Retina (tissue), 1 donor: ENCODE measurements at regions not wholly inside any gene's neighbourhood (a gene's known extent, or its start where the extent isn't known, plus 50 kb on each side); places are given as distances from the start of the nearest gene placed in this dataset.
"Not testable (repeated sequence)": the region's sequence is repeated elsewhere in the genome, so short reads cannot be mapped to it uniquely, and the experiment has no call there.

Experiments
- DNase-seq: peaks from one replicate; pipeline ENCODE4 v3.0.0-alpha.2; 2016

DNA sequence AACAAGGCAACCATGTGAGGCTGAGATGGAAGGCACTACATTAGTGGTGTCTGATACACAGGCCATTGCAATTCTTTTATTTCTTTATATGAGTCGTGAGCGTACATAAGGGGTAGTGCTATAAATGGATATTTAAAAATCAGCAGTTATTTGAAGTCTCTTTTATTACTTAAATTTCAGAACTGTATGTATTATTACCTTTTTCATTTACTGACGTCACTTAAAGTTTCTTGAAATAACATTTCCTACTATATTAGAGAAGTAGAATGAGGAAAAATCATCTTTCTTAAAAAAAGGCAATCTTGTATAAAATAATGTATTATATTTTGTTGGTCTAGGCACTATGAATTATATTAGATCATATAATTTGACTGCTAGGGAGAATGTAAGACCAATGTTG is 280.9 kb upstream of the CYLC2 start:
- no peak for DNase-seq

DNA sequence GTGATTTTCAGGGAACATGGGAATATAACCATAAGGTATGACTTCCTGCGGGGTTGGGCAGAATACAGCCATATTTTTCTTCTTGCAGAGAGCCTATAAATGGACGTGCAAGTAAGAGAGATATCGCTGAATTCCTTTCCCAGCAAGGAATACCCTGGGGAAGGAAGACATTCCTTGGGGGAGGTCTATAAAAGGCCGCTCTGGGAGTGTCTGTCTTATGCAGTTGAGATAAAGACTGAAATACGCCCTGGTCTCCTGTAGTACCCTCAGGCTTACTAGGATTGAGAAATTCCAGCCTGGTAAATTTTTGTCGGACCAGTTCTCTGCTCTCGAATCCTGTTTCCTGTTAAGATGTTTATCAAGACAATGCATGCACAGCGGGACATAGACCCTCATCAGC is 282.2 kb upstream of the CYLC2 start:
- DNase-seq, result not testable (repeated sequence)

DNA sequence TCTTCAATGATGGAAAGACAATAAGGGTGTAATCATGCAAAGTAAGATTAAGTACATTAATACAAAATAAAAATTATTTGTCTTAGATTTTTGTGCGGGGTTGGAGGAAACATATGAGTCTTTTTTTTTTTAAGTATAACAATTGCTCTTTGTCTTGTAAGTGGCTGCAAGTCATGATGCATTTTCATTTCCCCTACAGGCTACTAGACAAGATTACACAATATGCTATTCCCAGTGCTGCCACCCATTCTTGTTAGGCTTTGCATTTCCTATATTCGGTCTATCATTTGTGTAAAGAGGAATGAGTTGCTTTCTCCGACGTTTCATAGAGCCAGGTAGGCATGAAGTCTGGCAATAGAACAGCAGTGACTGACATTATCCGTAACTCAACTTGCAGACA is 294.2 kb upstream of the CYLC2 start:
- DNase-seq, result no peak

DNA sequence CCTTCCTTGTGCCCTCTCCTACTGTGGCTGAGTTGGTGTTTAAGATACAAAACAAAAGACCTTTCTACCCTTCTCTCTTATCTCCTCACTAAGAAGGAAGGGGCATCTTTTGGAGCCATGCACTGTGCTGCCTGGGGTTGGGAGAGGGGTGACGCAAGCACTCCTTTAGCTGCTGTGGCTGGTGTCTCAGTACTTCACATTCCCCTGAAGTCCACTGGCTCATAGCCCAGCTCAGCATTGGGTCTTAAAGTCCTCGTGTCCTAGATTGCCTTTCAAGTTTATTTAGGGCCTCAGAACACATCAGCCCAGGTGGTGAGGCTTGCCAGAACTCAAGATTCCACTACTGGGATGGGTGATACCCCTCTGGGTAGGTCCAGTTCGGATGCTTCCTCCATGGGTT is 325.9 kb upstream of the CYLC2 start:
- DNase-seq, result no peak

DNA sequence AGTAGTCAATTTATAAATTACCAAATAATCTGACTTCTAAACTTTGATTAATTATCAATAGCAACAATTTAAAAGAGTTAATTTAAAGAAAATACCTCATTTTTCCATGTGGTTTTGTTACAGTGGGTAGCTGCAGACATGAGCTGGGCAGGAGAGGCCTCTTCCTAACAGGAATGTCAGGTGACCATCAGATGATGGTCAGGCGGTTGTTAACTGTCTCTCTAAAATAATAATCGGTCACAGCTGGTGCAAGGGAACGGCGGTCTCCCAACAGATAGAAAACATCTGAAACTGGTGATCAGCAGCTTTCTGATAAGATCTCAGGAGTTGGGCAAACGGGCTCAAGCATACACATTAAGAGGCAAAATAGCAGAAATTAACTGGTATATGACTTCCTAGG is 342.7 kb upstream of the CYLC2 start:
- DNase-seq, result no peak

DNA sequence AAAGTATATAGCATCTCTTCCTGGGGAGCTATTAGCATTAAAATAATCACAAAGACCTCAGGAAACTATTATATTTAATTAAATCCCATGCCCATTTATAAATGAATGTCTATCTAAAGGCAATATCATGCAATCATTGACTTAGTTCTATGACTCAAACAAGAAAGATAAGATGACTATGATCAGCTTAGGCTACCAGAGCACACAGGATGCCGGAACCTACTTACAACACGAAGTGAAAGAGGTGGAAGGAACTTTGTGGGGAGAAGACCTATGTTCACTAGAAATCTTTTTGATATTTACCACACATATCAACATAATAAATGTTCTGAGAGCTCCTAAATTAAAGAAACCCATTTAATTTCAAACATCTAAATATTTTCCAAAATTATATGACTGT is 344.2 kb upstream of the CYLC2 start:
- DNase-seq, result no peak

DNA sequence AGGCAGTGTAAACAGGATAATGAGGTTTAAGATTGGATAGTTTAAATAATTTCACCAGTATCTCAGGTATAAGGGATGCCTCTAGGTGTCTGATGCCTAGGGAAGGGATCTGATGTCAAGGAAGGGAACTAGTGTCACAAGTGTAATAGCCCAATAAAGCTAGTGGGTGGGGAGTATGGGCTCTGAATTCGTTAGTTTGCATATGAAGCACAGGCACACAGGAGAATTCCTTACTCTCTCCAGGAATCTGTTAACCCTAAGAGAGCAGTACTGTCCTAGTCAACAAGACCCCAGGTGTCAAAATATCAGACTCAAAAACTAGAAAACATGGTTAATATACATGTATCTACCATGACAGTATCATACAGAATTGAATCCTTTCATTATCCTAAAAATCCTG is 352.5 kb upstream of the CYLC2 start:
- no peak for DNase-seq

DNA sequence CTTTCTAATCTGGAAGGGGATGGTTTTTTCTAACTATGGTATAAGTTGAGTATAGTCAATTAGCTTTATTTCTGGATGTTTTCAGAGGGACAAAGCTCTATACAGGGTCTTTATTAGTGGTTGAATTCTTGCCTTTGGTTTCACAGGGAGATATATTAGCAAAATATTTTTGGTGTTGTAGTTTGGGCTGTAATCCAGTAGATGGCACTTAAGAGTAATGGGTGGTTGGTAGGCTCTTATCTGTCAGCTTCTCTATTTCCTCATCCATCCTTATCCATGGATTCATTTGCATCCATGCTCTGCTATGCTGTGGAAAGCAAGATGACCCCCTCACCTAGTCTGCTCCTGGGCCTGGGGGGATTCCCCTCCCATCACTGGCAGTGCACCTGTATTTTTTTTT is 363.6 kb upstream of the CYLC2 start:
- no peak for DNase-seq

DNA sequence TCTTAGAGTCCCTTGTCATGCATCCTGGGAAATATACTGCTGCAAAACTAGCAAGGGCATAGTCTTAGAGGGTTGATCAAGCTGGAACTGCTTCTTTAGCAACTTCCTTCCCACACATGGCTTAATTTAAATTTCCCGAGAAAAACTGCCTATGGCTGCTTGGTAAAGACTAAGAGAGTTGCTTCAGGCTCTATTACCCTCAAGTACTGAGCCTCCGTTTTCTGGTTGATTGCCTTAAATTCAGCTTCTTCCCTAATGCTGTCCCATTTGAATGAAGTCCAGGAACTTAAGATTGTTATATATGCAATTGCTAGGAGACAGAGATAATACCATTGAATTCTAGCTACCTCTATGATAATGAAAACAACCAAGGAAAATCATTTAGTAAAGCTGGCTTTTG is 385.7 kb upstream of the CYLC2 start:
- no peak for DNase-seq

DNA sequence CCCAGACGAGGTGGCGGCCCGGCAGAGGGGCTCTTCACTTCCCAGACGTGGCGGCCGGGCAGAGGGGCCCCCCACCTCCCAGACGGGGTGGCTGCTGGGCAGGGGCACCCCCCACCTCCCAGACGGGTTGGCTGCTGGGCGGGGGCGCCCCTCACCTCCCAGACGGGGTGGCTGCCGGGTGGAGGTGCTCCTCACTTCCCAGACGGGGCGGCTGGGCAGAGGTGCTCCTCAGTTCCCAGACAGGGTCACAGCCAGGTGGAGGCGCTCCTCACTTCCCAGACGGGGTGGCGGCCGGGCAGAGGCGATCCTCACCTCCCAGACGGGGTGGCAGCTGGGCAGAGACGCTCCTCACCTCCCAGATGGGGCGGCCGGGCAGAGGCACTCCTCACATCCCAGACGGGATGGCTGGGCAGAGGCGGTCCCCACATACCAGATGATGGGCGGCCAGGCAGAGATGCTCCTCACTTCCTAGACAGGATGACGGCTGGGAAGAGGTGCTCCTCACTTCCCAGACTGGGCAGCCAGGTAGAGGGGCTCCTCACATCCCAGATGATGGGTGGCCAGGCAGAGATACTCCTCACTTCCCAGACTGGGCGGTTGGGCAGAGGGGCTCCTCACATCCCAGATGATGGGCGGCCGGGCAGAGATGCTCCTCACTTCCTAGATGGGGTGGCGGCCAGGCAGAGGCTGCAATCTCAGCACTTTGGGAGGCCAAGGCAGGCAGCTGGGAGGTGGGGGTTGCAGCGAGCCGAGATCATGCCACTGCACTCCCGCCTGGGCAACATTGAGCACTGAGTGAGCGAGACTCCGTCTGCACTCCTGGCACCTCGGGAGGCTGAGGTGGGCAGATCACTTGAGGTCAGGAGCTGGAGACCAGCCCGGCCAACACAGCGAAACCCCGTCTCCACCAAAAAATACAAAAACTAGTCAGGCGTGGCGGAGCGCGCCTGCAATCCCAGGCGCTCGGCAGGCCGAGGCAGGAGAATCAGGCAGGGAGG is 391.6 kb upstream of the CYLC2 start:
- DNase-seq, result not testable (repeated sequence)

DNA sequence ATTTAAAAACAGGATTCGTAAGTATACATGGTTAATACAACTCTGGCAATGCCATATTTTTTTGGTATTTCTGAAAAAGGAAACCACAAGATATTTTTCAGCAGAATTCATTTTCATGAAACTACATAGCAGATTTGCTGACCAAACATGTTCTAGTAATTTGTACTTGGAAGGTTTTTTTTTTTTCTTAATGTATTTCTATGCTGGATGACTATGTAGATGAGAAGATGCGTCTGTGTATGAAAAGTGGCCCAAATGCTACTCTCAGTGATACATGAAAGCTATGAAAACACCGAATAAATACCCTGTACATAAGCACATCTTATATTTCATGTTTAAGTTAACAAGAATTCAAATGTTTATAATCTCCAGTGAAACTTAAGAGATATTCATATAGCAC is 400.9 kb upstream of the CYLC2 start:
- DNase-seq, result no peak

DNA sequence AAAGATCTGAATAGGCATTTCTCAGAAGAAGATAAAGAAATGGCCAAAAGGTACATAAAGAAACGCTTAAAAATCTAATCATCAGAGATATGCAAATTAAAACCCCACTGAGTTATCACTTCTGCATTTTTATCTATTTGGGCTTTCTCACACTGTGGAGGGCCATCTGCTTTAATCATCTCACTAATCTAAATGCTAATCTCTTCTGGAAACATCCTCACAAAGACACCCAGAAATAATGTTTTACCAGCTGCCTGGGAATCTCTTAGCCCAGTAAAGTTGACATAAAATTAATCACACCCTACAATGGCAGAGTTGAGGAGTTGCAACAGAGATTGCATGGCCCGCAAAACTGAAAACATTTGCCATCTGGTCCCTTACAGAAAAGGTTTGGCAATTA is 407.9 kb upstream of the CYLC2 start:
- no peak for DNase-seq

DNA sequence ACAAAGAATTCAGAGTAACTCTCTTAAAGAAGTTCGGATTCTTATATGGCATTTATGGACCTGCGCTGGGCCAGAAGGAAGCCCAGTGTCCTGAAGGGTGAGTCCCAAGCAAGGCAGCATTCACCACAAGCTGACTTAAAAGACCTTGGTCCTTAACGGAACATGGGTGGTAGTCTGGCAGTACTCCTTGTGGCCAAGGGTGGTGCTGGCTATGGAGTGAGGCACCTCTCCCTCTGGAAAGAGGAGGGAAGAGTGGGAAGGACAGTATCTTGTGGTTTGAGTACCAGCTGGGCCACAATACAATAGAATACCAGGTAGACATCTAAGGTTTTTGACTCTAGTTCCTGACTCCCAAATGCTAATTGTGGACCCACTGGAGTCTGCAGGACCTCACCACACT is 425.7 kb upstream of the CYLC2 start:
- no peak for DNase-seq

DNA sequence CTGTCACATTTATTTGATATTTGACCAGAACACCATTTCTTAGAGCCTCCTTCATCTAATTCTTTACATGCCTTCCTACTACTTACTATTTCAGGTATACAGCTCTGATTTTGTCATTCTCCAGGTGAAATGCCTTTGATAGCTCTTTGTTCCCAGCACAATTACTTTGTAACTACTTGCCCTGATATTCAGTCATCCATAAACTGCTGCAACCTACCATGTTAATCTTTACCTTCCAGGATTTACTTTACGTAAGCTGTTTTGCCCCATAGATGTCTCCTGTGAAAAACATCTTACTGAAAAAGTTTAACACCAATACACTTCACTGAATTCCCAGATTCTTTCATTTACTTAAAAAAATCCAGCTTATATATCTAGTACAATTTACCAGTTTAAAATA is 443.8 kb upstream of the CYLC2 start:
- no peak for DNase-seq

DNA sequence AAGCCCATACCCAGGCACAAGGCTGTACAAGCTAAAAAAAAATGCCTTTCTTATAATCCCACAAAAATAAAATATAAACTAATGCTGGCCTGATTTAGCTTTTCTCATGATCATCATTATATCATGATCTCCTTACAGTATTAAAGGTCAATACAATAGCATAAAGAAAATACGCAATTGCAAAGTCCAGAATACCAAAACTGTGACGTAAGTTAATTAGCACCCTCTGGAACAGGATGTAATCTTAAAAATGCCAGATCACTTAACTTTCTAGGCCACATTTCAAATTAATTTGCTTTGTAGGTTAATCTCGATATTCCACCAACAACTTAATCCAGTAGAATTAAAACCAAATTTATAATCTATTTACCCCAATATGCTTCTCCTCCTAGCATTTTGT is 444.2 kb upstream of the CYLC2 start:
- DNase-seq, result no peak

DNA sequence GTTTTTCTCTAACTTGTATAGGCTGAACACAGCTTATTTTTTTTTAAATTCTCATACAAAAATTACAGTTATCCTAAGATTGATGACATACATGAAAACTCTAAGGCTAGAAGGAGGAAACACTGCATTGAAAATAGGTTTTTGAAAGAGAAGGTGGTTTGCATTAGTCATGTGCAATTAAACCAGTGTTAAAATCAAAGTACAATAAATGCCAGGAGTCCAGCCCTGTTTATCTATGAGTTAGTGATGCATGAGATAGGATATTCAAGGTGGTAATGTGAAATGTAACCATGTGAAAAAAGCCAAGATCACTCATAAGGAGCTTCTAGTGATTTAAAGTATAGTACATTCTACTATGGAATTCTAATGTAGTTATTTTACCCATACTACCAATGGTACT is 444.9 kb upstream of the CYLC2 start:
- DNase-seq, result no peak

DNA sequence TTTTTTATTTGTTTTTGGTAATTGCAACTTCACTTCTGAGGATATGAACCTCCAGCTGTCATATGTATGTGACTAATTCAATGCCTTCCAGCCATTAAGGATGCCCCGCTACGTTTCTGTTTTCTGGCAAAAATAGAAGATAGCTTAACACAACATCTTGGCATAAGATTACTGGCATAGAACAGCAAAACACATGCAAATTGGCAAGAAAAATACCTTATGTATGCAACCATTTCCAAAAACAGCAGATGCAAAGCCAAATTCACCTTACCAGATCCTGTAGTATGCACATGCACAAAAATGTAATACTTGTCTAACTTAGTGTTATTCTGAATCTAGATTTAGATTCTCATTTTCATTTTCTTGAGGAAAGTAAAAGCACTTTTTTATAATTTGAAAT is 461.1 kb upstream of the CYLC2 start:
- DNase-seq, result no peak

DNA sequence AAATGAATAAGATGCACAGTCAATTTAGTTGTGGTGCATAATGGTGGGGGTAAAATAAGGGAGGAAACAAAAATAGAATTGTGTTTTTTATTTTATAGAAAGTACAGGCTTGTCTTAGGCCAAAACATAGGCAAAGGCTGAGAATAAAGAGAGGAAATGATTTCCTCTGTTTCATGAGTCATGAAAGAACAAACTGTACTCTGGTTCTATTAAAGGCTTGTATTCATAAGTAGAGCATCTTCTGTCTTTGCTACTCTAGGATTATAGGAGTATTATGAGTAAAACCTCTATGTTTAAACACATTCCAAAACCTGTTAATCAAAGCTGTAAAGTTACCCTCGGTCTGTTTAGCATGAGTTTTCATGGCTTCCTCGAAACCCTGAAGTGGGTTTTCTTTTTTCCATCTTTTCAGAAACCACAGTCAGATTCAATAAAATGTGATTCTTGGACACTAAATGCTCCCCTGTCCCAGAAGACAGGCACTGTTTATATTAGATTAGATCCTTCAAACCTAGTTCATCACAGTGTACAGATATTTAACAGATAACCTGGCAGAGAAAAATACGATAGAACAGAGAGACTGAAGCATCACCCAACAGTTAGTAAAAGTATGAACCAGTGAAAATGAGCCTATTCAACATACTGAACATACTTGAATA is 473.9 kb upstream of the CYLC2 start:
- DNase-seq, result no peak

DNA sequence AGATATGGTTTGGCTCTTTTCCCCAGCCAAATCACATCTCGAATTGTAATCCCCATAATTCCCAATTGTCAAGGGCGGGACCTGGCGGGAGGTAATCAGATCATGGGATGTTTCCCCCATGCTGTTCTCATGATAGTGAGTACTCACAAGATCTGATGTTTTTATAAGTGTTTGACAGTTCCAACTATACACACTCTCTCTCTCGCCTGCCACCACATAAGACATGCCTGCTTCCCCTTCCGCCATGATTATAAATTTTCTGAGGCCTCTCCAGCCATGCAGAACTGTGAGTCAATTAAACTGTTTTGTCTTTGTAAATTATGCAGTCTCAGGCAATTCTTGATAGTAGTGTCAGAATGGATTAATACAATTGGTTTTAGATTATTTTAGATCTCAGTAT is 475.7 kb upstream of the CYLC2 start:
- no peak for DNase-seq

DNA sequence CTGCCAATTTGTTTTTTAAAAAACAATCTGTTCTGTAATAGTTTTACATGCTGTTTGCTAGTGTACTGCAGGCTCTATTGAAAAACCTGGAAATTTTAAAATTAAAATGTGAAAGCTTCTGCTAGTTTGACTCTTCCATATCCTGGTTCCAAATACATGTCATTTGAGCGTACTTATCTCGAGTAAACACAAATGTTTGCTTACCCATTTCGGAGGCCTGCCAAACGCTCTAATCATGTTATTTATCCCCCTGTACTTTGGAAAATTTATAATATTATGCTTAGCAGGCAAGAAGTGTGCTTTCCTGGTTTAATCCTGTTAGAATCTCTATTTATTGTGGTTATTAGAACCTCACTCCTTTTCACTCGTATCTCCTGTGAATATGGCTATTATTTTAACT is 476.8 kb upstream of the CYLC2 start:
- DNase-seq, result no peak

DNA sequence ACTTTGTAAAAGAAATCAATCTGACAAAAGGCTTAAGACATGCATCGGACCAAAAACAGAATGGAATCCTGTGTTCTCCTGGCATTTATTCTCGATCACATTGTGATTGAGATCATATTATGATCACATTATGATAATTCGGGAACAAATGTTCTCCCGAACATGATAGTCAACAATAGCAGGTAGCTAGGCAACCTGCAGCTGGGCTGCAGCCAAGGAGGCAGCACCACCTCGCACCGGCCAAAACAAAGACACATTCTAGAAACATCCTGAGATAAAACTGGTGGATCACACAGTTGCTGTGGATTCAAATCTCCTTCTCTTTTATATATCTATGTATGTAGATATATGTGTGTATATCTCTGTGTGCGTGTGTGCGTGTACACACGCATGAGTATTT is 480.6 kb upstream of the CYLC2 start:
- DNase-seq, result no peak

DNA sequence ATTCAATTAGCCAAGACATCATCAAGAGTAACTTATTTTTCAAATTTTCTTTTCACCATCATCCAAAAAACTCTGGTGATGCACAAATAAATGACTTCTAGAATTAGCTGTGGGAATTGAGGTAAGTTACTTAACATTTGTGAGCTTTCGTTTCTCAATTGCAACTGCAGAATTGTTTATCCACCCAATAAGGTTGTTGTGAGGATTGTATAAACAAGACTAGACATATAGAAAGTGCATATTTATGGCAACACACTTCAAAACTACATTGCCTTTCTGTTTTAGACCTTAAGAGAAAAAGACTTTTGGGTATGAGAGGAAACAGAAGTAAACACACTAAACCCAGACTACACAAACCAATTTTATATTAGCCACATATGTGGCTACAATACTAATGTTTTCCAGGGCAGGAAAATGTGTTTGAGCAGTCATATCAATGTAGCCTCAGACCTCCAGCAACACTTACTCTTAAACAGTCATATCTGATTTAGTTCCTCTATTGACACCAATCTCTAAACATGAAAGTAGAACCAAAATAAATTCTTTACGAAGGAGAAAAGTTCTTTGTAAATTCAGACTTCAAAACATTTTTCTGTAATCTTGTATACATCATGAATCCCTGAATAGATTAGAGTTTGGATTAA is 488.0 kb upstream of the CYLC2 start:
- no peak for DNase-seq

DNA sequence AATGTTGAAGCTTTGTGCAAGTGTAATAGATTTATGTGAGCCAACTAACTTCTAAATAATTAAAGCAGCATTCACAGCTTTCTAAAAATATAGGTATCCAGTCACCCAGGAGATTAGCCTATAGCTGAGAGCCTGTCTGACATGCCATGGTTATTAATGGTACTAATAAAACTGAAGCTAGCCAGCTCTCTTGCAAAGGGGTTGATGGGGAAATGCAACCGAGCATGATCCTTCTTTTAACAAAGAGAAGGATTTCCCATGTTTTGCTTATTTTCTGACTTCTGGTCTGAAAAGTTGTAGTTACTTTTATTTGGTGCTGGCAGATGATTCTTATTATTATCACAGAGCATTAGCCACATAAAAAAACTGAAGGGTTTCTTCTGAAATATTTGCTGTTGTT is 488.7 kb upstream of the CYLC2 start:
- DNase-seq, result no peak

DNA sequence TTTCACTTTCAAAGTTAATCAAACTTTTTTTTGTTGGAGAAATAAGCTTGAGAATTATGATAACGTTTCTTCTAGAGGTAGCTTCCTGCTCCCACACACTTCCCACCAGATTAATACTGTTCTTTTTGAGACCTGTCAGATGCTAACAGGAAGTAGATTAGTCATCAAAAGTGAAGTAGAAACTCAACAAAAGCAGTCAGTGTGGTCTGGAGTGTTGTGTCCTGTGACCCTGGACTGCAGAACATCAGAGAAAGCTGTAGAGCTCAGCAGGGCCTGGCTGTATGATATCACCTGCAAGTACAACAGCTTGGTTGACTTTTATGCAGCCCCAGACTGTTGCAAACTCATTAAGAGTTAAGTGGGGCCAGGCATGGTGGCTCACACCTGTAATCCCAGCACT is 495.7 kb upstream of the CYLC2 start:
- no peak for DNase-seq
